IPS-18c (cell line): ENCODE measurements at regions not wholly inside any gene's neighbourhood (a gene's known extent, or its start where the extent isn't known, plus 50 kb on each side); places are given as distances from the start of the nearest gene placed in this dataset.

ENCODE experiments used
- H3K4me3 ChIP-seq: 2 replicates; pipeline ENCODE4 v1.7.0; 2013; ENCODE audit warnings: low read depth, mild to moderate bottlenecking, low read length, moderate library complexity; ENCODE audit not compliant: insufficient read depth
- H3K9me3 ChIP-seq: one replicate; pipeline ENCODE4 v1.6.1; 2013; ENCODE audit warnings: mild to moderate bottlenecking, low read length, moderate library complexity; ENCODE audit not compliant: control insufficient read depth, insufficient read depth

DNA sequence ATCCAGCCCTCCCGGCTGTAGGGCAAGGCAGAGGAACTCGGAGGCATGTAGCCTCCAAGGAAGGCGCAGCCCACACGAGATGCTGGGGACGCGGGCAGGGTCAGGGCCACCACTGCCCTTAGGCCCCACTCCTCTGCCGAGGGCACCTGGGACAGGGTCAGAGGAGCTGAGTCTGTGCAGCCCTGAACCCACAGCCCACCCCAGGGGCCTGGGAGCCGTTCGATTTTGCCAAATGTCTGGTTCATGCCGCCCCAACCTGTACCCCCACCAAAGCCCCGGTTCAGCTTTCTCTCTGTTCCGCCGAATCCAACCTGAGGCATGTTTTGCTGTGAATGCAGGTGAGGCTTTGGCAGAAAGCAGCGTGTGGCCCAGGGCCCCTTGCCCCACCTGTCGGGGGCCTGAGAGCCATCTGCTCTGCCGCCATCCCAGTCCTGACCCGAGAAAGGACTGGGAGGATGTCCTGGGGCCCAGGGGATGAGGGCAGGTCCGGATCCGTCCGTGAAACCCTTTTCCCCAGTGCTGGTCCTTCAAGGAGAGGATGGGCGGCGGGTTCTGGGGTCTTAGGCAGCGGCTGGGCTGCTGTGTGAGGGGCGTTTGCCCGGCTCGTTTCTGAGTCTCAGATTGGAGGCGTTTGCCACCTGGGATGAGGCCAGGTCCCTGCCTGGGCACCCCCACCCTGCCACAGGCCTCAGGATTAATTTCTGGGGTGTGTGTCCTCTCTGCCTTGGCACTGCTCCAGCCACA lies 79.3 kb upstream of the GATA5 start:
- no peak overlapping the region for H3K4me3 ChIP-seq
- H3K9me3 ChIP-seq, result no peaks in the 10 kb centered on the region

DNA sequence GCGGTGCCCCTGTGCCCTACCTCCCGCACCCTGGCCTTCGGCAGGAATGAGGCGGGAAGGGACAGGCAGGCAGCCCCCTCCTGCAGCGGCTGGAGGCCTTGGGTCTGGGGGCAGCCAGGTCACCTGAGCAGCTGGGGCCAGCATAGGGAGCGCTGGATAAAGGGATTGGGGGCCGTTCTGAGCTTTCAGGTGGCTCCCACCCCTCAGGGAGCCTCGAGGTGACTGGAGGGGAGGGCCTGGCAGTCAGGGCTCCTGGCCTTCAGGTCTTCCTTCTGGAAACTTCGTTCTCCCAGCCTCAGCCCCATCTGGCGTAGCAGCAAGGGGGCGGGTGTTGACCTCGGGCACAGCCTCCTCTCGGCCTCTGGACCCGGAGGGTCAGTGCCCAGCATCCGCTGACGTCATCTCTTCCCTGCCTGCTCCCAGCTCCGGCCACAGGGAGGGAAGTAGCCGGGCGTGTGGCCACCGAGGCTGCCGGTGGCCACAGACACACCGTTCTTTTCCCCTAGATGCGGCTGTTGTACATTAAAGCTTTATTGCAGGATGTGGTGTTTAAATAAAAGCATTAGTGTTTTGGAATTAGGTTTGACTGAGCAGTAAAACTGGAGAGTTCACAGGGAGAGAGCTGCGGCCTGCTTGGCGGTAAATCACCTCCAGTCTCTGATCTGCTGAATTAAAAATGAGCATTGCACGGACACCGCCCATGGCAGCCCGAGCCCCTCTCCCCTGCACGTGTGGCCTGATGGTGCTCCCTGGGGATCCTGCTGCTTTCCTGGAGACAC lies 80.0 kb upstream of the GATA5 start:
- Histone ChIP-seq H3K4me3 (no peak overlapping the region), H3K9me3 (no peaks in the 10 kb centered on the region)

DNA sequence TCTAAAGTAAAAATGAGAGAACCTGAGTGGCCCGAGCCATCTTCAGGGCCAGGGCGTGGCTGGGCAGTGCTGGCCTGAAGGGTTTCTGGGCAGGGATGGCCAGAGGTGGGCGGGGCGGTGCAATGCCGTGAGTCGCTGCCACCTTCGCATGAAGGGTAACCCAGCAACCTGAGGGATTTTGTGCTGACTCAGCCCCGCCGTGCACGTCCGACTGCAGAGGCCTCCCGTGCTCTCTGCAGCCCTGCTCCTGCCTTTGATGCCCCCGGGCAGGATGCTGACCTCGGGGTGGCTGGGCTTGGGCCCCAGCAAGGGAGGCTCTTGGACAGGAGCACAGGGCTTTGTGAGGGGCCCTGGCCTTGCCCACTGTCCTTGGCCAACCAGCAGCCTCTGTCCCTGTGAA lies 81.7 kb upstream of the GATA5 start:
- no peaks in the 10 kb centered on the region for H3K9me3 ChIP-seq
- no peak overlapping the region for H3K4me3 ChIP-seq

DNA sequence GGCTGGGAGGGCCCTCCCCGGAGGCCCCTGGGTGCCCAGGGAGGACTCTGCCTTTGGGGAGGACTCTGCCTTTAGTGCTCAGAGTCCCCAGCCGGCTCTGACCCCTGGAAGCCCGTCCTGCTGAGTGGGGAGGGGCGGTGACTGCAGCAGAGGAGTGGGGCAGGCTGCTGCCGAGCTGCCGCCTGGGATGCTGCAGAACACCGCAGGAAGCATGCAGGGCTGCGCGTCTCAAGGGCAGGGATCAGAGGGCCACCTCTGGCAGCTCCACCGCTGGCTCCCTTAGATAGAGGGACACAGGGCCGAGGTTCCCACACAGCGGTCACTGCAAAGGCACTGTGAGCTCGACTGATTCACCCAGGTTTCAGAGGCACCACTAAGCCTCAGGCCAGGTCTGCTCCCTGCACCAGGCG lies 82.2 kb upstream of the GATA5 start:
- H3K9me3 ChIP-seq, result no peaks in the 10 kb centered on the region
- H3K4me3 ChIP-seq, result no peak overlapping the region

GRCh38 chr20:62558779-62559178 lies 83.0 kb upstream of the GATA5 start:
- H3K4me3 ChIP-seq, result no peak overlapping the region

GRCh38 chr20:62560162-62560561 lies 82.1 kb upstream of the SLCO4A1 start:
- H3K9me3 ChIP-seq, result no peaks in the 10 kb centered on the region
- no peak overlapping the region for H3K4me3 ChIP-seq

More at GRCh38 chr20:62558779-62559178, 83.0 kb upstream of the GATA5 start:
- H3K9me3 ChIP-seq, result no peaks in the 10 kb centered on the region

GRCh38 chr20:62561182-62561581 lies 81.1 kb upstream of the SLCO4A1 start:
- Histone ChIP-seq H3K9me3 (no peaks in the 10 kb centered on the region), H3K4me3 (no peak overlapping the region)

- H3K4me3 ChIP-seq, result no peak overlapping the region
Observed at GRCh38 chr20:62561948-62562347, 80.4 kb upstream of the SLCO4A1 start.

DNA sequence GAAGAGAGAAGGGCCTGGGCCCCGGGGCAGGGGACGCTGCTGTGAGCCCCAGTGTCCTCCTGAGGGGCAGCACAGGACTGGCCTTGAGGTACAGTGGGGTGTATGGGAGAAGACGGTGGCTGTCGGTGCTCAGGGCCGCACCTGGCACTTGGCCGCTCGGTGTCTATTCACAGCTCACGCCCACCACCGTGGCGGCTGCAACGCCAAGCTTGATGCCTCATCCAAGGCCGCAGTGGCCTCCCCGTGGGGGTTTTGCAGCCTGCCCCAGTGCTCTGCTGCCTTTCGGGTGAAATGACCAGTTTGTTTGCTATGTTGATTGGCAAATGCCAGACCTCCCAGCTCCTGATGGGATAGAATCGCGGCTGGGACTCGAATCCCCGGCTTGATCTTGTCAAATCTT lies 79.5 kb upstream of the SLCO4A1 start:
- no peak overlapping the region for H3K4me3 ChIP-seq
- no peaks in the 10 kb centered on the region for H3K9me3 ChIP-seq

More at GRCh38 chr20:62561948-62562347, 80.4 kb upstream of the SLCO4A1 start:
- no peaks in the 10 kb centered on the region for H3K9me3 ChIP-seq

DNA sequence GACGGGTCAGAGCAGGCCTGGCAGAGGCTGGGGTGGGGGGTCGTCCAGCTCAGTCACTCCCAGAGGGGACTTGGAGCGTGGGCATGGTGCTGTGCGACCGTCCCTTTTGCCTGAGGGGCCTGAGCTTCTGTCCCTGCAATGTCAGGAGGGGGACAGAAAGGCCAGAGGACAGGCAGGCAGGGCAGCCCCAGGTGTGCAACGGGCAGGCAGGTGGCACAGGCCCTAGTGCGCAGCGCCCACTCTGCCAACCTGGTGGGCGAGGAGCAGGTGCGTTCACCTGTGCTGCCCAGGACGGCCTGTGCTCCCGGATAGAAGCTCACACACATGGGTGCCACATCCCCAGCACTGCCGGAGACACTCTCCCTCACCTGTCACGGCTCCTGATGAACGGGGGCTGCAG lies 78.7 kb upstream of the SLCO4A1 start:
- Histone ChIP-seq H3K4me3 (no peak overlapping the region), H3K9me3 (no peaks in the 10 kb centered on the region)

- no peak overlapping the region for H3K4me3 ChIP-seq
- no peaks in the 10 kb centered on the region for H3K9me3 ChIP-seq
Observed at GRCh38 chr20:62564456-62565245, 77.7 kb upstream of the SLCO4A1 start.

GRCh38 chr20:62566266-62566665 lies 76.0 kb upstream of the SLCO4A1 start:
- H3K4me3 ChIP-seq, result no peak overlapping the region

DNA sequence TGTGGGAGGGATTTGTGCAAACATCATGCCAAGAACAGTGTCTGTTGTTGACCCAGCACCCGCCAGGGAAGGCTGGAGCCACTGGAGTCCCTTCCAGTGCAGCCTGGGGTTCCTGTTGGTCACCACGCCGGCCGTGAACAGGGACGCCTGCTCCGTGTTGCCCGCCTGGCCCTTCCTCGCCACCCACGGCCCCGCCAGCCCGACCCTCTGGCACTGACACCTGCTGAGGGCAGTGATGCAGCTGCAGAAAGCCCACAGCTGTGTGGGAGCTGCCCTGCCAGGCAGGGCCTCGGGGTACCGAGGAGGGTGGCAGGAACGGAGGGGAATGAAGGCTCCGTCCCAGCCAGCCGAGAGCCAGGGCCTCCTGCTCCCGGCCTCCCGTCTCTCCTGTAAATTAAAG lies 75.5 kb upstream of the SLCO4A1 start:
- Histone ChIP-seq H3K4me3 (no peak overlapping the region), H3K9me3 (no peaks in the 10 kb centered on the region)

More at GRCh38 chr20:62566266-62566665, 76.0 kb upstream of the SLCO4A1 start:
- H3K9me3 ChIP-seq, result no peaks in the 10 kb centered on the region

- H3K9me3 ChIP-seq, result no peaks in the 10 kb centered on the region
Observed at GRCh38 chr20:62567246-62568044, 74.9 kb upstream of the SLCO4A1 start.

GRCh38 chr20:62568045-62568389 lies 74.3 kb upstream of the SLCO4A1 start:
- Histone ChIP-seq H3K4me3 (no peak overlapping the region), H3K9me3 (no peaks in the 10 kb centered on the region)

More at GRCh38 chr20:62567246-62568044, 74.9 kb upstream of the SLCO4A1 start:
- no peak overlapping the region for H3K4me3 ChIP-seq

GRCh38 chr20:62569615-62570014 lies 72.7 kb upstream of the SLCO4A1 start:
- Histone ChIP-seq H3K4me3 (no peak overlapping the region), H3K9me3 (no peaks in the 10 kb centered on the region)

GRCh38 chr20:62570403-62570802 lies 71.9 kb upstream of the SLCO4A1 start:
- no peak overlapping the region for H3K4me3 ChIP-seq
- no peaks in the 10 kb centered on the region for H3K9me3 ChIP-seq
